HEK293 (cell line): ENCODE measurements at regions not wholly inside any gene's neighbourhood (a gene's known extent, or its start where the extent isn't known, plus 50 kb on each side); places are given as distances from the start of the nearest gene placed in this dataset.

Source experiments
- CTCF ChIA-PET: fragments of 350-600 bp; formaldehyde crosslinking; extraction: SDS; loops from one replicate; lab custom pipeline; 2021; ENCODE audit warnings: antibody characterized with exemption; lab: Yijun Ruan, JAX
- POLR2A ChIA-PET: fragments of 300-600 bp; formaldehyde crosslinking; extraction: SDS; loops from one replicate; lab custom pipeline; 2020; ENCODE audit warnings: antibody characterized with exemption, inconsistent platforms; lab: Yijun Ruan, JAX
- H3K27ac ChIP-seq: fragments of 200-500 bp; sonication (Bioruptor generic); 2 replicates; pipeline ENCODE4 v1.5.1; 2014; ENCODE audit warnings: low read depth, low read length, control low read depth, inconsistent platforms; ENCODE audit errors: extremely low read depth
- H3K36me3 ChIP-seq, 2 experiments: fragments of 200-500 bp in 1 of 2; sonication (Bioruptor generic) in 1 of 2; 1 replicate in 1 of 2; 2 replicates in 1 of 2; pipeline ENCODE4 v1.5.1; 2014 to 2017; ENCODE audit warnings: inconsistent platforms in 2 of 2, low read length in 2 of 2; ENCODE audit not compliant: control insufficient read depth in 2 of 2, insufficient read depth in 1 of 2
- H3K4me1 ChIP-seq: fragments of 200-500 bp; sonication (Bioruptor generic); 2 replicates; pipeline ENCODE4 v1.5.1; 2014; ENCODE audit warnings: mild to moderate bottlenecking, low read length, inconsistent platforms; ENCODE audit not compliant: control insufficient read depth, insufficient read depth
- H3K4me3 ChIP-seq: 2 replicates; pipeline ENCODE4 v1.5.1; 2011; ENCODE audit warnings: low read depth, mild to moderate bottlenecking, control low read depth, low read length, moderate library complexity
- H3K9me3 ChIP-seq: fragments of 200-500 bp; sonication (Bioruptor generic); 2 replicates; pipeline ENCODE4 v1.5.1; 2014; ENCODE audit warnings: low read depth, low read length, inconsistent platforms; ENCODE audit not compliant: control insufficient read depth, insufficient read depth
- GLI2 ChIP-seq: fragments of 450-650 bp; formaldehyde crosslinking; IDR thresholded peaks from 2 replicates; pipeline ENCODE4; 2017; ENCODE audit warnings: missing biosample characterization, missing genetic modification characterization, low read depth, borderline replicate concordance
- HIC1 ChIP-seq: fragments of 450-650 bp; formaldehyde crosslinking; IDR thresholded peaks from 2 replicates; pipeline ENCODE4 v1.5.1; 2016; ENCODE audit warnings: missing biosample characterization, missing genetic modification characterization
- KLF1 ChIP-seq: fragments of 450-650 bp; formaldehyde crosslinking; IDR thresholded peaks from 2 replicates; pipeline ENCODE4 v1.5.1; 2016; ENCODE audit warnings: missing biosample characterization, missing genetic modification characterization
- KLF17 ChIP-seq: fragments of 450-650 bp; formaldehyde crosslinking; IDR thresholded peaks from 2 replicates; pipeline ENCODE4 v1.5.1; 2016; ENCODE audit warnings: missing biosample characterization, missing genetic modification characterization
- KLF9 ChIP-seq: fragments of 450-650 bp; formaldehyde crosslinking; IDR thresholded peaks from 2 replicates; pipeline ENCODE4 v1.5.1; 2016; ENCODE audit warnings: missing biosample characterization, missing genetic modification characterization, low read depth
- SCRT2 ChIP-seq: fragments of 450-650 bp; formaldehyde crosslinking; IDR thresholded peaks from 2 replicates; pipeline ENCODE4 v1.5.1; 2016; ENCODE audit warnings: missing biosample characterization, missing genetic modification characterization
- ZBTB44 ChIP-seq: fragments of 450-650 bp; IDR thresholded peaks from 2 replicates; pipeline ENCODE4 v1.5.1; 2018; ENCODE audit warnings: missing biosample characterization, mild to moderate bottlenecking, missing genetic modification characterization
- ZBTB7A ChIP-seq: fragments of 450-650 bp; formaldehyde crosslinking; IDR thresholded peaks from 2 replicates; pipeline ENCODE4 v1.5.1; 2016; ENCODE audit warnings: low read depth, missing biosample characterization, missing genetic modification characterization
- ZEB2 ChIP-seq: fragments of 450-650 bp; formaldehyde crosslinking; IDR thresholded peaks from 2 replicates; pipeline ENCODE4 v1.5.1; 2016; ENCODE audit warnings: missing biosample characterization, missing genetic modification characterization
- ZFHX2 ChIP-seq: fragments of 450-650 bp; formaldehyde crosslinking; conservative IDR thresholded peaks from 2 replicates; pipeline ENCODE4 v1.5.1; 2016; ENCODE audit warnings: missing biosample characterization, missing genetic modification characterization
- ZFP3 ChIP-seq: fragments of 450-650 bp; formaldehyde crosslinking; IDR thresholded peaks from 2 replicates; pipeline ENCODE4 v1.5.1; 2016; ENCODE audit warnings: low read depth, missing biosample characterization, missing genetic modification characterization
- ZNF10 ChIP-seq: fragments of 450-650 bp; formaldehyde crosslinking; IDR thresholded peaks from 2 replicates; pipeline ENCODE4 v1.5.1; 2017; ENCODE audit warnings: missing biosample characterization, missing genetic modification characterization
- ZNF138 ChIP-seq: fragments of 450-650 bp; formaldehyde crosslinking; IDR thresholded peaks from 2 replicates; pipeline ENCODE4 v1.5.1; 2016; ENCODE audit warnings: missing biosample characterization, missing genetic modification characterization, borderline replicate concordance
- ZNF146 ChIP-seq: fragments of 450-650 bp; formaldehyde crosslinking; IDR thresholded peaks from 2 replicates; pipeline ENCODE4 v1.5.1; 2016; ENCODE audit warnings: missing biosample characterization, missing genetic modification characterization
- ZNF155 ChIP-seq: fragments of 450-650 bp; formaldehyde crosslinking; IDR thresholded peaks from 2 replicates; pipeline ENCODE4 v1.5.1; 2016; ENCODE audit warnings: missing biosample characterization, missing genetic modification characterization
- ZNF221 ChIP-seq: fragments of 450-650 bp; formaldehyde crosslinking; IDR thresholded peaks from 2 replicates; pipeline ENCODE4 v1.5.1; 2017; ENCODE audit warnings: missing biosample characterization, missing genetic modification characterization, borderline replicate concordance
- ZNF354C ChIP-seq: fragments of 450-650 bp; formaldehyde crosslinking; IDR thresholded peaks from 2 replicates; pipeline ENCODE4 v1.5.1; 2016; ENCODE audit warnings: missing biosample characterization, missing genetic modification characterization, low read depth, borderline replicate concordance
- ZNF529 ChIP-seq: fragments of 450-650 bp; formaldehyde crosslinking; IDR thresholded peaks from 2 replicates; pipeline ENCODE4 v1.5.1; 2017; ENCODE audit warnings: missing genetic modification characterization, missing biosample characterization; ENCODE audit not compliant: insufficient replicate concordance
- ZNF558 ChIP-seq: fragments of 450-650 bp; formaldehyde crosslinking; IDR thresholded peaks from 2 replicates; pipeline ENCODE4 v1.5.1; 2016; ENCODE audit warnings: missing biosample characterization, missing genetic modification characterization
- ZNF561 ChIP-seq: fragments of 450-650 bp; IDR thresholded peaks from 2 replicates; pipeline ENCODE4 v1.5.1; 2018; ENCODE audit warnings: missing biosample characterization, missing genetic modification characterization, borderline replicate concordance
- ZNF645 ChIP-seq: fragments of 450-650 bp; formaldehyde crosslinking; IDR thresholded peaks from 2 replicates; pipeline ENCODE4; 2016; ENCODE audit warnings: missing biosample characterization, missing genetic modification characterization
- ZNF677 ChIP-seq: fragments of 450-650 bp; IDR thresholded peaks from 2 replicates; pipeline ENCODE4 v1.5.0; 2018; ENCODE audit warnings: missing biosample characterization, mild to moderate bottlenecking, missing genetic modification characterization, moderate library complexity
- ZSCAN30 ChIP-seq: fragments of 450-650 bp; IDR thresholded peaks from 2 replicates; pipeline ENCODE4 v1.5.1; 2018; ENCODE audit warnings: missing biosample characterization, mild to moderate bottlenecking, missing genetic modification characterization, moderate library complexity

- TF ChIP-seq ZNF10 (tag by site-specific recombination) = no peak
- no peak for TF ChIP-seq KLF17 (tag by site-specific recombination)
- no peak for TF ChIP-seq KLF1 (tag by site-specific recombination)
These were observed 554.6 kb upstream of the SALL3 start (continued) for GRCh38 chr18:78425019-78425412.

GRCh38 chr18:78427081-78427480, 552.5 kb upstream of the SALL3 start:
- H3K9me3 ChIP-seq = no peaks in the 10 kb centered on the region
- H3K4me3 ChIP-seq = no peak overlapping the region
- POLR2A ChIA-PET = no interaction called here
- CTCF ChIA-PET = no interaction called here
- H3K4me1 ChIP-seq = no peaks in the 10 kb centered on the region
- no peak overlapping the region for H3K27ac ChIP-seq
- no peaks in the 10 kb centered on the region for H3K36me3 ChIP-seq
- TF ChIP-seq ZNF221 (tag by site-specific recombination) (no peak), ZNF558 (no peak), KLF9 (tag by site-specific recombination) (no peak), ZEB2 (tag by site-specific recombination) (no peak), ZNF354C (tag by site-specific recombination) (no peak), SCRT2 (tag by site-specific recombination) (no peak), ZBTB44 (no peak), ZFHX2 (tag by site-specific recombination) (no peak), ZBTB7A (tag by site-specific recombination) (no peak), ZNF529 (tag by site-specific recombination) (no peak), ZFP3 (tag by site-specific recombination) (no peak), ZNF561 (tag by site-specific recombination) (no peak), ZNF677 (tag by site-specific recombination) (no peak), ZNF155 (no peak), GLI2 (tag by site-specific recombination) (no peak), ZNF138 (tag by site-specific recombination) (no peak), ZNF146 (tag by site-specific recombination) (no peak), ZSCAN30 (tag by site-specific recombination) (no peak), HIC1 (tag by site-specific recombination) (no peak), ZNF645 (tag by site-specific recombination) (no peak)
